ENCODE measurements at regions not wholly inside any gene's neighbourhood (a gene's known extent, or its start where the extent isn't known, plus 50 kb on each side); places are given as distances from the start of the nearest gene placed in this dataset.

- Histone ChIP-seq H2AFZ (ENCODE audit: low read length) (no peak overlapping the region), H4K20me1 (ENCODE audit: control insufficient read depth, extremely low read depth, insufficient read depth, low read length) (no peaks in the 10 kb centered on the region), H3K27me3 (ENCODE audit: control insufficient read depth, insufficient read depth, low read length) (no peaks in the 10 kb centered on the region), H3K9me3 (ENCODE audit: control insufficient read depth, insufficient read depth, low read depth, low read length) (no peaks in the 10 kb centered on the region), H3K36me3 (ENCODE audit: control insufficient read depth, insufficient read depth, low read length) (no peaks in the 10 kb centered on the region), H3K79me2 (ENCODE audit: control insufficient read depth, insufficient read depth, low read length) (no peaks in the 10 kb centered on the region), H3K9ac (ENCODE audit: insufficient read depth, low read length) (no peak overlapping the region), H3K4me1 (ENCODE audit: control insufficient read depth, extremely low read depth, insufficient read depth, low read length) (no peaks in the 10 kb centered on the region), H3K4me2 (ENCODE audit: extremely low read depth, insufficient read depth, low read length) (no peak overlapping the region), H3K4me3 (replicated peaks in 1 of 4; ENCODE audit: control extremely low read depth in 1 of 4, insufficient read depth in 1 of 4, low read depth in 3 of 4, low read length in 4 of 4) (no peak overlapping the region), H3K27ac (ENCODE audit: insufficient read depth, low read length) (no peak overlapping the region)
- DNase-seq (ENCODE audit: low read depth in 2 of 2), result no peak
- TF ChIP-seq EZH2 (IDR thresholded peaks at IDR 0.05; ENCODE audit: low read length, missing control alignments) (no peak), CTCF (conservative IDR thresholded peaks at IDR 0.05 in 1 of 2, IDR thresholded peaks at IDR 0.05 in 1 of 2; ENCODE audit: low read depth in 1 of 2, low read length in 2 of 2) (no peak)
Measured at GRCh38 chrX:7647831-7648230, 195.1 kb upstream of the VCX start.

GRCh38 chrX:7641141-7641540, 201.8 kb upstream of the VCX start:
- no peak overlapping the region for H3K27ac ChIP-seq (ENCODE audit: insufficient read depth, low read length)
- no peaks in the 10 kb centered on the region for H3K79me2 ChIP-seq (ENCODE audit: control insufficient read depth, insufficient read depth, low read length)
- no peaks in the 10 kb centered on the region for H3K4me1 ChIP-seq (ENCODE audit: control insufficient read depth, extremely low read depth, insufficient read depth, low read length)
- no peaks in the 10 kb centered on the region for H4K20me1 ChIP-seq (ENCODE audit: control insufficient read depth, extremely low read depth, insufficient read depth, low read length)
- no peak overlapping the region for H3K4me3 ChIP-seq (replicated peaks in 1 of 4; ENCODE audit: control extremely low read depth in 1 of 4, insufficient read depth in 1 of 4, low read depth in 3 of 4, low read length in 4 of 4)
- H3K36me3 ChIP-seq (ENCODE audit: control insufficient read depth, insufficient read depth, low read length), result no peaks in the 10 kb centered on the region
- no peaks in the 10 kb centered on the region for H3K27me3 ChIP-seq (ENCODE audit: control insufficient read depth, insufficient read depth, low read length)
- DNase-seq (ENCODE audit: low read depth in 2 of 2), result no peak
- no peak for TF ChIP-seq EZH2 (IDR thresholded peaks at IDR 0.05; ENCODE audit: low read length, missing control alignments)
- TF ChIP-seq CTCF (conservative IDR thresholded peaks at IDR 0.05 in 1 of 2, IDR thresholded peaks at IDR 0.05 in 1 of 2; ENCODE audit: low read depth in 1 of 2, low read length in 2 of 2), result no peak
- H3K9me3 ChIP-seq (ENCODE audit: control insufficient read depth, insufficient read depth, low read depth, low read length), result no peaks in the 10 kb centered on the region
- no peak overlapping the region for H3K4me2 ChIP-seq (ENCODE audit: extremely low read depth, insufficient read depth, low read length)
- H2AFZ ChIP-seq (ENCODE audit: low read length), result no peak overlapping the region
- no peak overlapping the region for H3K9ac ChIP-seq (ENCODE audit: insufficient read depth, low read length)

GRCh38 chrX:7640392-7640791, 202.6 kb upstream of the VCX start:
- H3K79me2 ChIP-seq (ENCODE audit: control insufficient read depth, insufficient read depth, low read length), result no peaks in the 10 kb centered on the region
- no peak overlapping the region for H3K4me2 ChIP-seq (ENCODE audit: extremely low read depth, insufficient read depth, low read length)
- H3K36me3 ChIP-seq (ENCODE audit: control insufficient read depth, insufficient read depth, low read length), result no peaks in the 10 kb centered on the region
- no peak overlapping the region for H2AFZ ChIP-seq (ENCODE audit: low read length)
- no peak overlapping the region for H3K4me3 ChIP-seq (replicated peaks in 1 of 4; ENCODE audit: control extremely low read depth in 1 of 4, insufficient read depth in 1 of 4, low read depth in 3 of 4, low read length in 4 of 4)
- H3K4me1 ChIP-seq (ENCODE audit: control insufficient read depth, extremely low read depth, insufficient read depth, low read length), result no peaks in the 10 kb centered on the region
- no peaks in the 10 kb centered on the region for H3K9me3 ChIP-seq (ENCODE audit: control insufficient read depth, insufficient read depth, low read depth, low read length)
- no peak for DNase-seq (ENCODE audit: low read depth in 2 of 2)
- no peaks in the 10 kb centered on the region for H4K20me1 ChIP-seq (ENCODE audit: control insufficient read depth, extremely low read depth, insufficient read depth, low read length)
- no peak overlapping the region for H3K9ac ChIP-seq (ENCODE audit: insufficient read depth, low read length)
- no peak overlapping the region for H3K27ac ChIP-seq (ENCODE audit: insufficient read depth, low read length)
- TF ChIP-seq EZH2 (IDR thresholded peaks at IDR 0.05; ENCODE audit: low read length, missing control alignments) (no peak), CTCF (conservative IDR thresholded peaks at IDR 0.05 in 1 of 2, IDR thresholded peaks at IDR 0.05 in 1 of 2; ENCODE audit: low read depth in 1 of 2, low read length in 2 of 2) (no peak)
- H3K27me3 ChIP-seq (ENCODE audit: control insufficient read depth, insufficient read depth, low read length), result no peaks in the 10 kb centered on the region

All from fibroblast of lung (primary cell).